ENCODE measurements at regions not wholly inside any gene's neighbourhood (a gene's known extent, or its start where the extent isn't known, plus 50 kb on each side); places are given as distances from the start of the nearest gene placed in this dataset.

- TF ChIP-seq, protein P1, sequence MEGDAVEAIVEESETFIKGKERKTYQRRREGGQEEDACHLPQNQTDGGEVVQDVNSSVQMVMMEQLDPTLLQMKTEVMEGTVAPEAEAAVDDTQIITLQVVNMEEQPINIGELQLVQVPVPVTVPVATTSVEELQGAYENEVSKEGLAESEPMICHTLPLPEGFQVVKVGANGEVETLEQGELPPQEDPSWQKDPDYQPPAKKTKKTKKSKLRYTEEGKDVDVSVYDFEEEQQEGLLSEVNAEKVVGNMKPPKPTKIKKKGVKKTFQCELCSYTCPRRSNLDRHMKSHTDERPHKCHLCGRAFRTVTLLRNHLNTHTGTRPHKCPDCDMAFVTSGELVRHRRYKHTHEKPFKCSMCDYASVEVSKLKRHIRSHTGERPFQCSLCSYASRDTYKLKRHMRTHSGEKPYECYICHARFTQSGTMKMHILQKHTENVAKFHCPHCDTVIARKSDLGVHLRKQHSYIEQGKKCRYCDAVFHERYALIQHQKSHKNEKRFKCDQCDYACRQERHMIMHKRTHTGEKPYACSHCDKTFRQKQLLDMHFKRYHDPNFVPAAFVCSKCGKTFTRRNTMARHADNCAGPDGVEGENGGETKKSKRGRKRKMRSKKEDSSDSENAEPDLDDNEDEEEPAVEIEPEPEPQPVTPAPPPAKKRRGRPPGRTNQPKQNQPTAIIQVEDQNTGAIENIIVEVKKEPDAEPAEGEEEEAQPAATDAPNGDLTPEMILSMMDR (IDR thresholded peaks at IDR 0.05): no peak
- TF ChIP-seq POLR2A (IDR thresholded peaks at IDR 0.05): no peak
Observed at GRCh38 chr12:68422159-68422558, 90.0 kb upstream of the MDM1 start.

All from adrenal gland (tissue), 5 donors.